GM21390 (cell line): ENCODE measurements at regions not wholly inside any gene's neighbourhood (a gene's known extent, or its start where the extent isn't known, plus 50 kb on each side); places are given as distances from the start of the nearest gene placed in this dataset.
"Not testable (repeated sequence)": the region's sequence is repeated elsewhere in the genome, so short reads cannot be mapped to it uniquely, and the experiment has no call there.

Experiments
- ATAC-seq: cut with Tn5 transposase; IDR thresholded peaks from one replicate; pipeline ENCODE4 v1.9.1; 2021; ENCODE audit not compliant: unreplicated experiment

DNA sequence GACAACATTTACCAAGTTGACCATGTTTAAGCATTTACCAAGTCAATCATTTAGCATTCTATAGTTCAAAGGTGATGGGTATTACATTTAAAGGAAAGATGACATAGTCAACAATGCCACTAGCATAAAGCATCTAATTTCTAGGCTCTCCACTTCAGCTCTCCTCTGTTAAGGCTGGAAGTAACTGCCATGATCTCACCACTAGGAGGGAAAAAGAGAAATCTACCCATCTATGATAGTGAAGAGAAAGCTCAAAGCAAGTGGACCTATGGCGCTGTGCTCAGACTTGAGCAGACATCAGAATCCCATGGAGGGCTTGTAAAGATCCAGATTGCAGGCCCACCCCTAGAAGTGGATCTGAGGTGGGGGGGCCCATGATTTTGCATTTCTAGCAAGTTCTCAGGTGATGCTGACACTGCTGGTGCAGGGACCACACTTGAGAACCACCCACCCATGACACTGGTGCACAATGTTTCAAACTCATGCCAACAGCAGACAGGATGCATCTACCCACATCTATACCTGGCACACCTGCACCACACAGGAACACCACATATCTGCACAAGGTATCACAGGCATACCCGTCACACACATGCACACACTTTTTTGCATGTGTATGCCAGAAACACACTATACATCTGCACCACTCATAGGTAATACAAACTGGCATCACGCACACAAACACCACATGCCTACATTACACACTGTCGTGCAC lies 392.9 kb upstream of the RUNX1 start:
- no peak for ATAC-seq

DNA sequence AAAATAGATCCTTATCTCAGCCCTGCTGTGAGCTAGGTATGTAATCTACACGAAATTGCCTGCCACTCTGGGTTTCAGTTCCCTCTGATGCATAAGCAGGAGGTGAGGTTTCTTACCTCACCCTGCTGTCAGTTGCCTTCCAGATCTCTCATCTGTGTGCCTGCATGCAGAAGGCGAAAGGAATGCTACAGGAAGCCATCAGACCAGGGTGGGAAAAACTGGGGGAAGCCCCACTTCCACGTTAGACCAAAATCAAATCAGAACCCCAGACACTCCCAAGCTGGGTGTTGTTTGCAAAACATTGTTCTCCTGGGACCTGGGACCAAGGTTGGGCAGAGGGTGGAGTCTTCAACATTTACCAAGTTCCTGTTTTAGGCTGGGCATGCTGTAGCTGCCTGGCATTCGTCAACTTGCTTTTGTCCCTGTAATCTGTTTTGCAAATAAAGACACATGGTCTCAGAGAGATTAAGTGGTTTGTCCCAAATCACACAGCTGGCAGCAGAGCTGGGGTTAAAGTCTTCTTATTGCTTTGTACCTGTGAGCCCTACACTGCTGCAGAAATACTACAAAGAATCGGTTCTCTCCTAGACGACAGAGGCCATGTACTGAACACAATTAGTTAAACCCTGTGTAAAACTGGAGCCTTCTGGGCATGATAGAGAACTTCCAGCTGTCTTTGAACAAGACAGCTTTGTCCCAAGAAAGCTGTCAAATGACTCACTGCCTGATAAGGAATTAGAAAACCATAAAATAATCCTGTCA lies 389.7 kb upstream of the RUNX1 start:
- no peak for ATAC-seq

DNA sequence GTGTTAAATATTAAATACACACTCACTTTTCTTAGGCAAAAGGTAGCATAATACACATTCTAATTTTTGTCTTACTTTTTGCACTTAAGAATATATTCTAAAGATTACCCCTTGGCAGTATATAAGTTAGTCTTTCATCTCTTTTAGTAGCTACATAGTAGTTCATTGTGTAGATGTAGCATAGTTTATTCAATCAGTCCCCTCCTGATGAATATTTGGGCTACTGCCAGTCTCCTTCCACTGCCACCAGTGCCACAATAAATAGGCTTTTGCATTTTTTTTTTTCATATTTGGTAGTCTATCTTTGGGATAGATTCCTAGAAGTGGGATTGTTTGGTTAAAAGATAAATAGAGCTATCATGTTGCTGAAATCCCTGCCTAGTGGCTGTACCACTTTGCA lies 388.8 kb upstream of the RUNX1 start:
- no peak for ATAC-seq

DNA sequence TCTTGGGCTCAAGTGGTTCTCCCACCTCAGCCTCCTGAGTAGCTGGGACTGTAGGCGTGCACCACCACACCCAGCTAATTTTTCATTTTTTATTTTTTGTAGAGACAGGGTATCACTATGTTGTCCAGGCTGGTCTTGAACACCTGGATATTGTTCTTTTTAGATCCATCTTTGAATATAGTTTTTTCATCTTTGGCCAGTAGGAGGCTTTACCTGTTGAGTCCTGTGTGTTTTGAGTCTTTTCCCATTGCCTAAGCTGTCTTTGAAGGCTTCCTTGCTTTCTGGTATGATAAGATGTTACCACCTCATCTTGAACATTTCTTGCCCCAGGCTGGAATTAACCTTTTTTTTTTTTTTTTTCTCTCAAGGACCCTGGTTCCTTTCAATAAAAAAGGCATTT lies 387.8 kb upstream of the RUNX1 start:
- ATAC-seq: no peak

DNA sequence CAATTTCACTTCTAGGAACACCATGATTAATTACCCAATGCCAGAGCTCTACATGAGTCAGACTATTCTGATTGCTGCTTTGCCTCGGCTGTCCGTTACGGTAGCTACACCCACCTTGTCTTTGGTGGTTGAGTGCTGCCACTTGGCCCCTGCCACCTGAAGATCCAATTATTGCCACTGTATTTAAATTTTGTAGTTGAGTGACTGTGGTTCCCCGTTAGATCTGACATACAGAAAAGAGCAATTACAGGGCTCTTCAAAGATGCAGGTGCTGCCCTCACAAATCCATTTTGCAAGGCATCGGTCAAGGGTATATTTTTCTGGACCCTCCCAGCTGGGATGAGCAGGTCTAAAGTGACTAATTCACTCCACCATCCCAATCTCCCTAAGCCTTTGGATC lies 383.5 kb upstream of the RUNX1 start:
- ATAC-seq: not testable (repeated sequence)

DNA sequence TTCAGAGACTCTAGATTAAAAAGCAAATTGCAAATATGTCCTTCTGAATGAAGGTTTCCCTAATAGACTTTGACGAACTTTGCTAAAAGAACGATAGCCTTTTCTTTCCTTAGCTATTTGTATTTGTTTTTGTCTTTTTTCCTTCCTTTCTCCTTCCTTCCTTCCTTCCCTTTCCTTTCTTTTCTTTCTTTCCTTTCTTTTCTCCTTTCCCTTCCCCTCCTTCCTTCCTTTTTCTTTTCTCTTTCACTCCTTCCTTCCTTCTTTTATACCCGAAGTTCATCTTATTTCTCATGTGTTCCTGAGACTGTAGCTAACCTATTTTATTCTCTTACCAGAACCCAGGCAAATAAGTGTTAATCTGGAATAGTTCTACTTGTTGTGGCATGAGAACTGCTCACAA lies 381.2 kb upstream of the RUNX1 start:
- ATAC-seq: no peak

DNA sequence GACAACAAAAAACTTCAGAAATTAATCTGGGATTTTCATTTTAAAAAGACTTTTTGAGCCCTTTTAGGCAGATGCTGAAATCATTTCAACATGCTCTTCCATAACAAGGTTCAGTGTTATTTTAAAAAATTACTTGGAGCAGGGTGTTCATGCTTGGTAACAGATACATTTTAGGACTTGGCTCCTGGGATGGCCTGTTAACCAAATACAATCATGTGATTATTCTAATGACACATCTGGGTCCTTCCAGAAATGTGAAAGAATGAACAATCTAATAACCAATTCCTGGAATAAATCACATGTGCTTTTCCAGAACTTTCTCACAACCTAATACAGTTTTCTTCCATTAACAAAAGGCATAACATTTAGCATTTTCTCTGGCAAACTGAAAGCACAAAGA lies 379.8 kb upstream of the RUNX1 start:
- ATAC-seq: no peak

DNA sequence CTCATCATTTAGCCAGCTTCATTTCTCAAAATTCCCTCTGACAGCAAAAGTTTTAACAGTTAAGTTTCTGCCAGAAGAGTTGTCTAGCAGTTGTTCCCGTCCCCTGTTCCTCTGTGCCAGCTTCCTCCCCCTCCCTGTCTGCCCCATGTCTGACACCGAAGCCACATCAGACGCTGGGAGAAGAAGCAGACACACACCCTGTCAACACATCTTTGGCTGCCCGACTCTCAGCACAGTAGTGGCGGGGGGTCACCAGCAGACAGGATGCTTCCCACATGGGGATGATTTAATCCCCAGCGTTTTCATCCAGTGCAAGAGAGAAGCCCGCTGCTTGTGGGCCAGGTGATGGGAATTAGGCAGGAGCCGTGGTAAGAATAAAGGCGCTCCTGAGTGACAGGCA lies 379.4 kb upstream of the RUNX1 start:
- ATAC-seq: no peak

DNA sequence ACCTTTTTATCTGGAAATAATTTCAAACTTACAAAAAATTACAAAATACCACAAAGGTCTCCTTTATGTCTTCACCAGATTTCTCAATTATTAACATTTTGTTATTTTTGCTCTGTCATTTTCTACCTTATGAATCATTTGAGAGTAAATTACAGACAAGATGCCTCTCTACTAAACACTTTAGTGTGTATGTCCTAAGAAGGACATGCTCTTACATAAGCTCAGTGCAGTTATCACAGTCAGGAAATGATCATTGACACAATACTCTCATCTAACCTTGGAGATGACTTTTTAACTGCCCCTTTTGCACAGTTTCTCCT lies 378.9 kb upstream of the RUNX1 start:
- ATAC-seq: no peak

DNA sequence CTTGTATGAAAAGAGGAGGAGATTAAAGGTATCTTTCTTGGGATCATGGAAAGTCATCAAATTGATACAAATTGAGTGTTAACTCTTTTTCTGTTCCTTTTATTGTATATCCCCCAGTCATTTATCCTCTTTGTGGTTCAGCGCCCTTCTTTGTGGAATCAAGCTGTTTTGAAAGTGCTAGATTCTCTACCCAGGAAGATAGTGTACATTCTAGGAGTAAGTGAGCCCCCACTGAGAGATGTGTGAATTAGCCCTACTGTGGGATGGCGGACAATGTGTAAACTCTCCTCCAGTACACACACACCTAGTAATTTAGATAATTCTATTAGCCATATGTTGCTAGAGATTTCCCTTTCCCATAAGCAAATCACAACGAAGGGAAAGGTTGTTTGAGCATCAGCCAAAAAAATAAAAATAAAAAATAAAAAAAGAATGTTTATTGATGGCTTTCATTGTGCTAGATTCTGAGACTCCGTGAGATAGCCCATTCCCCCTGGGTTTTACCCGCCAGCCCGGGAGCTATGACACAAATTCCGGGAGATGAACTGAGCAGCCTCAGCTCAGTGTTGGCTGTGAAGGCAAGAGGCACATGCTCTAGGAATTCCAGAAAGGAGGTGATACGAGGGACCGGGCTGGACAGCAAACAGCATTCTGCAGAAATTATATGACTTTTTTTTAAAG lies 378.4 kb upstream of the RUNX1 start:
- ATAC-seq: no peak

DNA sequence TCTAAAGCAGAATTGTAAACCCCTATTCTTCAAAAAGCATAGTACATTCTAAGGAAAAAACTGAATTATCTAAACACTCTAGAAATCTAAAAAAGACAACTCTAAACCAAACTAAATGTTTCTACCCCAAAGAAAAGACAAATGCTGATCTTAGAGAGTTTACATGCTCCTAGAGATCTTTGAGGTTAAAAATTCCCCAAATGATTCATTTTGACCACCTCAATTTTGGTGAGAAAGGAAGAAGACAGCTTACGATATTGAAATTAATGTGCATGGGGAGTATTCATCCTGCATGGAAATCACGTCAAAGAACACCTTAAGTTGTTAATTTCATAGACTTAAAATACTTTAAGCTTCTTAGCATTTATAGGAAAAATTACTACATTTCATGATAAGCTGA lies 377.8 kb upstream of the RUNX1 start:
- no peak for ATAC-seq

DNA sequence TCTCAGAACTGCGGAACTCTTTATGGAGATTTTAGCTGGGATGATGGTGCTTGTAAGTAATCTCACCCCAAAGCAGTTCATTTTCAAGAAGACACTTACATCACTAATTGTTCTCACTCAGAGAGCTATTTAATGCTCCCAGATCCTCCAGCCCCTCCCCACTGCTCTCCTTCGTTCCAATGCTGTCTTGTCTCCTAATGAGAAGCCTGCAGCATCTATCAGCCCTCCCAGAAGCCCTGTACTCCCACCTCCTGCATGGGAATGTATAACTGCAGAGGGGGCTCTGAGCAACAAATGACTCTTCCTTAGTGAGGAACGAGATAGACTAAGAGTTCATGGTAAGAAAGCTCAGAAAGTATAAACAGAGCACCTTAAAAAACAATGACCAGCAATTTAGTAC lies 377.4 kb upstream of the RUNX1 start:
- no peak for ATAC-seq

DNA sequence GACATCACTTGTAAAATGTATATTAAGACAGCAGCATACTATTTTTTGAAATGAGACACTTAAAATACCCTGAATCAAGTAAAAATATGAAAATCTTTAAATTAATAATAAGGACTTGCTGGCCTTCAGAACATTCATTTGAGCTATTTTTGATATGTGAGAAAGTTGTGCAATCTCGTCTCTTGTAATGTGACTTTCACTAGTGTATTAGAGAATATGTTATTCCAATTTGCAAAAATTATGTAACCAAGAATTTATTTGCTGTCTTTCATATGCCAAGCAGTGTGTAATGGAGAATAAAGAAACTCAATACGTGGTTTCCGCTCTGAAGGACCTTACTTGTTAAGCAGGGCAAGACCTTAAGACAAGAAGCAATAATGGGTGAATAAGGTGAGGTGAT lies 375.0 kb upstream of the RUNX1 start:
- no peak for ATAC-seq

DNA sequence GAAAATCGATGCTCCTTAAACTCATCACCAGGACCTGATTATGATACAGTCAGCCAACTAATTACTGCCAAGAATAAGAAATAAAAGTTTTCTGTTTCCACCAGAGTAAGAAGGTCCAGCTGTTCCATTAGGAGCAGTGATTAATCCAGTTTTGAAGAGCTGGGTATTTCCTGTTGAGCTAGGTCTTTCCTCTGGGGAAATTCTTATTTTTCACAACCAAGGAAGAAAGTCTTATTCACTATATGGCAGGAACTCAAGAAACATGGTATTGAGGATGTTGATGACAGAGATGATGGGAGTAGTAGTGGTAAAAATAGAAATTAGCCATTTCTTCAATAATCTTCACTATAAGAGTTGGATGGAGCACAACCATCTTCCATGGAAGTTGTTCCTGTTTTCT lies 374.6 kb upstream of the RUNX1 start:
- ATAC-seq: no peak

DNA sequence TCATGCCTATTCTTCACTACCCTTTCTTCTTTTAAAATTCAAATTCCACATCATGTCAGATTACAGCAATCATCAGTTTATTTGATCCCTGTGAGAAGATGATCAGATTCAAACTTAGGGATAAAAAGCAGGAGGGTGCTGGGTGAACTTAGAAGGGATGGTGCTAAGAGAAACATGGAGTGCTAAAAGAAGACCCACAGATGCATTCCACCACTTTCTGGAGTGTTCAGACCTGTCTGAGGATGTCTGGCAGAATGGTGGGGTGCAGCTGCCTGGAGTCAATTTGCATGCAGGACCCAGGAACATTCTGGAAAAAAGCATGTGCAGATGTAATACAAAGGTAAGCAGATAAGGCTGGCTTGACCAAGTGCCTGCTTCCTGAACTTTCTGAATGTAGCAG lies 372.9 kb upstream of the RUNX1 start:
- ATAC-seq: no peak

DNA sequence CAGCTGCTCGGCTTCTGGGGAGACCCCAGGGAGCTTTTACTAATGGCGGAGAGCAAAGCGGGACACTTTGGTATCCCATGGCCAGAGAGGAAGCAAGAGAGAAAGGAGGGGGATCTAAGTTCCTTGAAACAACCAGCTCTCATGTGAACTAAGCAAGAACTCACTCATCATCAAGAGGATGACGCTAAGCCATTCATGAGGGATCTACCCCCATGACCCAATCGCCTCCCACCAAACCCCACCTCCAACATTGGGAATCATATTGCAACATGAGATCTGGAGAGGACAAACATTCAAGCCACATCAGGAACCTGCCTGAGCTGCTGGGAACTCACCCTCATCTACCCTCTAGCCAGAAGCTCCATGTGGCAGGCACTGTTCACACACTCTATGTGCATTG lies 372.1 kb upstream of the RUNX1 start:
- no peak for ATAC-seq

DNA sequence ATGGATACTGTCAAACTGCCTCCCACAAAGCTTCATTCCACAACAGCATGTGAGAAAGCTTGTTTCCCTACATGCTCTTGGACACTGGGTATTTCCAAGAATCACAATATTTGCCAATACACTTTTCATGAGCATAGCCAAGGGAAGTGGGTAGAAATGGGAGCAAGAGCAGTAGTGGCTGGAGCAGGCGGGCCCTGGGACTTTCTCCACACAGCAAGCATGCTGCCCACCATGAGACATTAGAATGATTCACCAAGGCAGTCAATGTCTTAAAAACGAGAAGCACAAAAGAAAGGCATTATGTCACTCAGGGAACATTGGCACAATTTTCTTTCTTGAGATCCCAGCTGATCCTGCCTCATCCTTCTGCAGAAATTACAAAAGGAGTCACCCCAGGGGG lies 371.6 kb upstream of the RUNX1 start:
- ATAC-seq: no peak

DNA sequence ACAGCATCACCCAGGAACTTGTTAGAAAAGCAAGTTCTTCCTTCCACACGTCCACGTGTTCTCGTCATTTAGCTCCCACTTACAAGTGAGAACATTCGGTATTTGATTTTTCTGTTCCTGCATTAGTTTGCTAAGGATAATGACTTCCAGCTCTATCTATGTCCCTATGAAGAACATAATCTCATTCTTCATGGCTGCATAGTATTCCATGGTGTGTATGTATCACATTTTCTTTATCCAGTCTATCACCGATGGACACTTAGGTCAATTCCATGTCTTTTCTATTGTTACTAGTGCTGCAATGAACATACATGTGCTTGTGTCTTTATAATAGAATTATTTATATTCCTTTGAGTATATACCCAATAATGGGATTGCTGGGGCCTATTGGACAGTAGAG lies 368.7 kb upstream of the RUNX1 start:
- ATAC-seq: no peak

DNA sequence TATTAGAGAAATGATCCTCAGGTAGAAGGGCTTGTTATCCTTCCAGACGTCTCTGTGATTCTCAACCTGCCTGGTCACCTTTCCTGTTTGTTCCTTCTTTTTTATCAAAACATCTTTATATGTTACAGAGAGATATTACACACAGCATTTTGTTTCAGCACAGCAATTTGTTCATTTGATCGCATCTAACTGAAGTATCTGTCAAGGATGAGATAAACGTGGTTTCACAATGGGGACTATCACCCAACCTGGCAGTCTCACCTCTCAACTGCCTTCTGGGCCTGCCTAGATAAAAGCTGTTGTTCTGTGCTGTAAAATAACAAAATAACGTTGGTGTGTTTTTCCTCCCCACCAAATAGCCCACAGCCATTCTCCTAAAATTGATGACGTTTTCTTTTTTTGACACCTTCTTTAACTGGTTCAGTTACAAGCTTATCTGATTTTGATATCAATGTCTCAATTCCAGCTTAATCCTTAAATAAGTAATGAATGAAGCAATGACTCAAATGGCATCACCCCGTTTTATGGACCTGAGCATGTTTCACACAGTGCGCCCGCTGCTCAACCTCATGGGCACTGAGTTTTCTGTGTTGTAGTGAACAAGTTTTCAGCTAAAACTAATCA lies 367.9 kb upstream of the RUNX1 start:
- no peak for ATAC-seq

DNA sequence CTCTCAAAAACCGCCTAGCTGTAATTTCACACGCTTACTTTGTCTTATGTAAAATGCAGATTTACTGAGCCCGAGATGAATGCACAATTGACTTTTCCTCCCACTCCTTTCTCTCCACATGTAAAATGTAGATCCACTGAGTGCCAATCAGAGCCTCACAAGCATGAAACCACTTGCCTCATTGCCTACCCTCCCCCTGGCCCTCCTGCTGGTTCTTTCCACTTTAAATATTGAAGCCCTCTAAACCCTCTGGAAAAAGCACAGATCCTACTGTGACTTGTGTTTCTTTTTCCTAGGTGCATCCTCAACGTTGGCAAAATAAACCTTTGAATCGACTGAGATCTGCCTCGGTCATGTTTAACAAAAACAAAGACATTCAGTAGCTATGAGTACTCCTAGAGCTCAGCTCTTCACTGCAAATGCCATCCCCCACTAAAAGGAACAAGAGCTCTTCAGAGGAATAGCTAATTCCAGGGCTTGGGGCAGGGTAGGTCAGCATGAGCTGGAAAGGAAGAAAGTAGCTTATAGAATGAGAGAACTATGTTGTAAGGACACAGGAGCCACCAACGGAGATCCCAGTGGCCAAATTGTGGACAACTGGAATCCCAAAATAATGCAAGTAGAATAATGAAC lies 365.5 kb upstream of the RUNX1 start:
- ATAC-seq: no peak

DNA sequence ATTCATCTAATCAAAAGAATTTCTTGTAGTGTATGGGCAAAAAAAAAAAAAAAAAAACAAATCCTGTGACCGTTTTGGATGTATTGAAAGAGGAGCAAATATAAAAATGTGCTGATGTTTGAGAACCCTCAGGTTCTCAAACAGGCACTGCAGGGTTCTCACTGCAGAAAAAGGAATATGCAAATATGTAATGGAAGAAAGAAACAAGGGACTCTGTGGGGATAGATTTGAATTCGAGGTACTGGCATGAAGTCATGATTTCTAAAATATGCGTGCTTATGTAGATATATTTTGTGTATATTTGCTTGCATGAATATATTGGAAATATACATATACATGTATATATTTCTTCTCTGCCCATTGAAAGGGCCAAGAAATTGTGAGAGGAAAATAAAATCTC lies 365.0 kb upstream of the RUNX1 start:
- no peak for ATAC-seq

DNA sequence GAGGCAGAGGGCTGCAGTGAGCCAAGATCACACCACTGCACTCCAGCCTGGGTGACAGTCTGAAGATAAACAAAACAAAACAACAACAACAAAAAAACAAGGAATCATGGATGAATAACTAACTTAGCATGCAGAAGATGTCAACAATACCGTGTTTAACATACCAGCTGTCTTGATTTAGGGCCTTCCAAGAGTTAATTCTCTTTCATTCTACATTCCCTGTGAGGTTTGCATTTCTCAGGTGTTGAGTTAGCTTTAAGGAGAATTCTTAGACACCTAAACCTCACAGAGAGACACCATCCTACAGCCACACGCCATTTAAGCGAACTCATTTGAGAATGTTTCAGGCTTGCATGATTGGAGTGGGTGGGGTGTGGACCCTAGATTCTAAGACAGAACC lies 363.1 kb upstream of the RUNX1 start:
- no peak for ATAC-seq
